GM19467 (cell line): ENCODE measurements at regions not wholly inside any gene's neighbourhood (a gene's known extent, or its start where the extent isn't known, plus 50 kb on each side); places are given as distances from the start of the nearest gene placed in this dataset.

ENCODE experiments used
- ATAC-seq: cut with Tn5 transposase; IDR thresholded peaks from one replicate; pipeline ENCODE4 v1.9.1; 2021; ENCODE audit warnings: mild to moderate bottlenecking, moderate library complexity; ENCODE audit not compliant: unreplicated experiment

- no peak for ATAC-seq
Measured at GRCh38 chr2:120863146-120863545, 127.5 kb downstream of the GLI2 start.

- no peak for ATAC-seq
Measured at GRCh38 chr2:120863661-120864320, 128.1 kb downstream of the GLI2 start.

DNA sequence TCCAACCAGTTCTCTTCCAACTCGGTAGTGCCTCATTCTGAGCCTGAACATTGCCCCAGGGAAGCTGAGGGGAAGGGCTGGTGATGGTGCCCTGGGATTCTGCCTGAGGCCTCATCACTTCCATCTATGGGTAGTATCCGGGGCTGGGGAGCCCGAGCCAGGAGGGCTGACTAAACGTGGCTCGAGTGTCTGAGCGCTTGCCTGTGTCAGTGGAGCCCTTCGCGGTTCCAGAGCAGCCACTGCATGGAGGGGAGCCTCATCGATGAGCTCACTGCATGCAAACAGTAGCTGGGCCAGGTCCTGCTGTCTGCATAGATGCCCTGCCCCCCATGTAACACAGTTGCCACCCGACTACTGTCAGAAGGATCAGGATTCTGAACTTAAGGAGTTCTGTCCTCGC, 129.3 kb downstream of the GLI2 start:
- ATAC-seq, result no peak

DNA sequence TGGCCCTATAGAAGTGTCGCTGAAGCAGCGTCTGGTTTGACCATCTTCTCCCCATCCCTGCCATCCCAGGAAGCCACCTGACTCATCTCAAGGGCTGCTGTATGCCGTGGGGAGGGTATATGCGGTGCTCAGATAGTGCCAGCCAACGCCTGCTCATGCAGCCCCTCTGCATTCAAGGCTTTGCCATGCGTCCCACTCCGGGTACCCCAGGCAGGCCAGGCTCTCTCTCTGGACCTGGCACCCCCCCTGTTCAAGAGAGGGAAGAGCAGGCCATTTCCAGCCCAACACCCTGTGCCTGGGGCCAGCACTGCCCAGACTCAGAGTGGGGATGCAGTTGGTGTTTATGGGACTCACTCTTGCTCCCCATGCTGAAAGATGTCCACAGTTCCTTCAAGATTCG, 130.0 kb downstream of the GLI2 start:
- ATAC-seq, result no peak

- ATAC-seq, result no peak
Measured at GRCh38 chr2:120866071-120866470, 130.4 kb downstream of the GLI2 start.

DNA sequence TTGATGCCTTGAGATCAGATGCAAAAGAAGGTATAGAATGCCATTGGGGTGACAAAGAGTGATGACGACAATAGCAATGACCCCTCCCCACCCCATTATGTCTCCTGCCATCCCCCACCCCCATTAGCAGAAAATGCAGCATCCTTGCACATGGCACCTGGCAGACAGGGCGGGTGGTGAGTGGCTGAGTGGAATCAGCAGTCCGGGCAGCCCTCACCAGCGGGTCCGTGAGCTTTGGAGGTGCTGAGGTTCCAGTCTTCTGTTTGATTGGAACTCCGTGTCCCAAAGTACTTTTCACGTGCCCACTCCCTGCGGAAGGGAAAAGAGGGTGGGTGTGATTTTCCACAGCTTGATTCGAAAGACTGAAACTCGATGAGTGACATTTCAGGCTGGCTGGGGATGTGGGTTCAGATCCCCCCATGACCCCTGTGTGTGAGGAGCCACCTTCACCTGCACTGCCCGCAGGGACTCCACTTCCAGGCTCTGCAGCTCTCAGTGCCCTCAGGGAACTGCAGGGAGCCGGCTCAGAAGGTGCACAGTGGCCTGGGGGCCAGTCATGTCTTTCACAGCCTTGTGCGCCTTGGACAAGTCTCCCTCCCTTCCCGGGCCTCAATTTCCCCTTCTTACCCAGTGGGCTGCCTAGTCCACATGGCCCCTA, 130.9 kb downstream of the GLI2 start:
- no peak for ATAC-seq

- ATAC-seq, result no peak
Measured at GRCh38 chr2:120867290-120868241, 131.9 kb downstream of the GLI2 start.

GRCh38 chr2:120868366-120868765, 132.7 kb downstream of the GLI2 start:
- no peak for ATAC-seq

DNA sequence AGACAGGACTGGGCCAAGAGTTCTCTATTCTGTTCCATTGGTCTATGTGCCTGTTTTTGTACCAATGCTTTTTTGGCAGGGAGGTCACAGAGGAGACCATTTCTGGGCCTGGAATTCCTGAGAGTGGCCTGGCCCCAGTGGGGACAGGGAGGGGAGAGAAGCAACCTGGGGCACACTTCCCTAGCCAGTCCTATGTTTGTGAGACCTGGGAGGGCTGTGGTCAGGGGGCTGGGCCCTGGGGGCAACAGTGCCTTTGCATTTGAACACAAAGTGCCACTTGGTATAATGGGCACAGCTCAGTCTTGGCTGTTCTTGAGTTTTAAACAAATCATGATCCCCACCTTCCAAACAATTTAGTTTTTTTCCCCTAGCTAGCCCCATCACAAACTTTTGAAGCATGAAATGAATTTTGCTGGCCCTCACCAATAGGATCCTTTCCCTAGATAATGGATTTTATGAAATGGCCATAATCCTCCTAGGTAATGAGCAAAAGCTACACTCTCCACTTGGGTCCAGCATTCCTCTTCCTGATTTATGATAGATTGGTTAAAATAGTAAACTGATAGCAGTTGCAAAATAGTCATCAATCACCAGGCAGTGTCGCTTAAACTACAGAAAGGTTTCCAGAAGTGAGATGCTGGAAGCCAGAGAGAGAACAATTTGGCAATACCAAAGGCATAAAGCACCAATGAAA, 133.5 kb downstream of the GLI2 start:
- ATAC-seq, result no peak

DNA sequence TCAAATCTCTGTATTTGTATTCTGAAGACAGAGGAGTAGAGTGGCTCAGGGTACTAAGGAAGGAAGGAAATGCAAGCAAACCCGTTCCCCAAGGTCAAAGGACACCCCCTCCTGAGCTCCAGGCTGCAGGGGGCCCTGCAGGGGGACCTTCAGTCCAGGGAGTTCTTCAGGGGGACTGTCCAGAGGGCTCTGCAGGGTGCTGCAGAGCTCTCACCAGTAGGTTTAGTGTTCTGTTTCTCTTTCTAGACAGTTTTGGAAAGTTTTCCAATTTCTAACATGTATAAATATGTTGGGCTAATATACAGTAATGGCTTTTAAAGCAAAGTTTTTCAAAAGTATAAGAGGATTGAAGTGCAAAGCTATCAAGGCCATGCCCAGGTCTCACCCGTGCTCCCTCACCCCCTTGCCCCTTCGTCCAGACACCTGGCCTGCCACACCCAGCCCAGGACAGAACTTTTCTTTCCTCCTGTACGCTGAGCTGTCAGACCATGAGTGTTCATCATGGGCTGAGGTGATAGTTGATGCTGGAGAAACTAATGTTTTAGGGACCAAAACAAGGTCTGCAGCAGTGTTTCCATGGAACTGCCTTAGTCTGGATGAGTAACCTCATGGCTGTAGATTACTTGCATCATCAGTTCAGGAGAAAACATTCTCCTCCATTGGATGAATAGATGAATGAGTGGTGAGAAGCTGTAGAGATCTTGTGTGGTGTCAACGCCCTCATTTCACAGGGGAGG, 134.2 kb downstream of the GLI2 start:
- no peak for ATAC-seq

DNA sequence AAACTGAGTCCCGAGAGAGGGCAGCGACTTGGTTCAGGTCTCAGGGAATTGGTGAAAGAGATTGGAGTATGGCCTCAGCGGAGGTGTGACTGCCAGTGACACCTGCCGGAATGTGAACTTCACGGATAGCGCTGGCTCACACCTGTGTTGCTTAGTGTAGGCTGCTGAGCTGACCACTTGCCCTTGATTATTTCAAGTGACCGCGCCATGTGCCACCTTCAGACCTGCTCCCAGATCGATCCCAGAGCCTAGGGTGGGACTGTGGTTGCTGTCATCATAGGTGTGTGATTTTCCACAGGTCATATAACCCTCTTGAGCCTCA, 134.8 kb downstream of the GLI2 start:
- no peak for ATAC-seq

DNA sequence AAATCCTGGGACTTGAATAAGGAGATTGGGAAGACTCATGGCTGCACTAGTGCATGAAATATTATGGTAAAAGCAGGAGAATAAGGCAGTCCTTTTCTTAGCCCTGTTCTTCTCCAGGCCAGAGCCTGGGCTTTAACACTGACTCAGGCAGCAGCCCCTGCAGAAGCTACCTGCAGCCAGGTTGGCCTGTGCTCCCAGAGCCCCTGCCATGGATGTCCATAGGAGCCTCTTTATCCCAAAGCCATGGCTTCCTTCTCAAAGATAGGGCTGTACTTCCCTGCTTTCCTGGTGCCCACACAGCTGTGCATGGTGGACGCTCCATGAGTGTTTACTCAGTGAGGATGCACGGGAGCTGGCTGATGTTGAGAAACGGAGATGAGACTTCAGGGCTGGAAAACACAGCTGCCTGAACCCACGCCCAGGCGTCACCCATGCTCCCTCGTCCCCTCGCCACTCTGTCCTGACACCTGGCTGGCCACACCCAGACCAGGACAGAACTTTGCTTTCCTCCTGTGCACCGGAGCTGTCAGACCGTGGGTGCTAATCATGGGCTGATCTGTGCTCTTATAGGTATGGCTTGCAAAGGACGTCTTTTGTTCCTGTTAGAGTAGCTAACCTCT, 135.5 kb downstream of the GLI2 start:
- no peak for ATAC-seq

GRCh38 chr2:120871881-120872620, 136.4 kb downstream of the GLI2 start:
- ATAC-seq, result no peak

- no peak for ATAC-seq
Measured at GRCh38 chr2:120873958-120874887, 138.6 kb downstream of the GLI2 start.

DNA sequence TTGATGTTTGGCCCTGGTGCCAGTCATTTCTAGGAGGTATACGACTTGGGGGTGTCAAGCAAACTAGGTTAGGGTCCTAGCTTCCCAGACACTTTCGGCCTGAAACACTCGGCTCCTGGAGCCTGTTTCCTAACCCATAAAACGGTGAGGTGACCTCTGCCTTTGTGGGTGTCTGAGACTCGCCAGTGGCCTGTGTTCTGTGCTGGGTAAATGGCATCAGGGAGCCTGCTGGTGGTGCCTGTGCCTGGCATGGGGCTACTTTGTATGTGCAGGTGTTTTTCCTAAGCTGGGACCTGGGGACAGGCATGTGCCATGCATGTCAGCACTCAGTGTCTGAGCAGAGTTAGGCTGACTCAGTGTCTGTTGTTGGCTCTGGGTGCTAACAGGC, 139.2 kb downstream of the GLI2 start:
- ATAC-seq, result no peak

GRCh38 chr2:120875431-120875830, 139.8 kb downstream of the GLI2 start:
- ATAC-seq, result no peak

- no peak for ATAC-seq
Measured at GRCh38 chr2:120876526-120877280, 141.0 kb downstream of the GLI2 start.

GRCh38 chr2:120877409-120877808, 141.7 kb downstream of the GLI2 start:
- no peak for ATAC-seq
